ENCODE measurements at regions not wholly inside any gene's neighbourhood (a gene's known extent, or its start where the extent isn't known, plus 50 kb on each side); places are given as distances from the start of the nearest gene placed in this dataset.

DNA sequence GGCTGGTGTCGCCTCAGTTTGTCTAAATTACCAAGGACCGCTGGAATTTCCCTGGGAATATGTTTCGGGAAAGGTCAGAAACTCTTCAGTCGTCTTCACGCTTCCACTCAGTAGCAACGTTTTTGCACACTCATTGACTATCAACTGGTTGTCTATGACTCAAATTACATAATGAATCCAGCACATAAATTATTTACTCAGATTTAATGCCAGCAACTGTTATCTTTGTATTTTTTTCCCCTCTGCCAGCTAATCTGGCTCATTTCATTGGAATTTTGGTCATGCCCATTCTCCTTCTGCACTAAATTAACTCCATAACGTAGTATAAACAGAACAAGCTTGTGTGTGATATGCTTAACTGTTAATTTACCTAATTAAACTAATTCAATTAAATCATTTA lies 372.7 kb upstream of the ZFHX3 start:
- in situ Hi-C loops (cut with HindIII; ENCODE audit: low sequenced_read_pairs): no loop called here
- no peak overlapping the region for H3K4me3 ChIP-seq (ENCODE audit: low read depth, low read length)
- TF ChIP-seq, protein P1, sequence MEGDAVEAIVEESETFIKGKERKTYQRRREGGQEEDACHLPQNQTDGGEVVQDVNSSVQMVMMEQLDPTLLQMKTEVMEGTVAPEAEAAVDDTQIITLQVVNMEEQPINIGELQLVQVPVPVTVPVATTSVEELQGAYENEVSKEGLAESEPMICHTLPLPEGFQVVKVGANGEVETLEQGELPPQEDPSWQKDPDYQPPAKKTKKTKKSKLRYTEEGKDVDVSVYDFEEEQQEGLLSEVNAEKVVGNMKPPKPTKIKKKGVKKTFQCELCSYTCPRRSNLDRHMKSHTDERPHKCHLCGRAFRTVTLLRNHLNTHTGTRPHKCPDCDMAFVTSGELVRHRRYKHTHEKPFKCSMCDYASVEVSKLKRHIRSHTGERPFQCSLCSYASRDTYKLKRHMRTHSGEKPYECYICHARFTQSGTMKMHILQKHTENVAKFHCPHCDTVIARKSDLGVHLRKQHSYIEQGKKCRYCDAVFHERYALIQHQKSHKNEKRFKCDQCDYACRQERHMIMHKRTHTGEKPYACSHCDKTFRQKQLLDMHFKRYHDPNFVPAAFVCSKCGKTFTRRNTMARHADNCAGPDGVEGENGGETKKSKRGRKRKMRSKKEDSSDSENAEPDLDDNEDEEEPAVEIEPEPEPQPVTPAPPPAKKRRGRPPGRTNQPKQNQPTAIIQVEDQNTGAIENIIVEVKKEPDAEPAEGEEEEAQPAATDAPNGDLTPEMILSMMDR (IDR thresholded peaks at IDR 0.05; ENCODE audit: low read depth, low read length, missing control alignments): no peak
- no peak for DNase-seq (ENCODE audit: low read depth)

DNA sequence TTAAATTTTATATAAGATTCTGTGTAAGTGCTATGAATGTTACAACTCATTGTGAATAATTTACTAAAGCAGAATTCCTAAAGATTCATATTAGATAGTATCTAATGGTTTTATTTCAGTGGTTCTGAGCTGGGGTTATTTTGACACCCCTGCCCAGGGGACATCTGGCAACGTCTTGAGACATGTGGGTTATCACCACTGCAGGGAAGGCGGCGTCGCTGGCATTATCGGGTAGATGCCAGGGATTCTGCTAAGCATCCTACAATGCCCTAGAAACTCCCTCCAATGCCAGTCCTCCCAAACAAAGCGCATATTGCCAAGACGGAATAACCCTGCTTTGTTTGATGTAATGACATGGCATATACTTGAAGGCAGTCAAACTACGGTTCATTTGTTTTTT lies 372.3 kb upstream of the ZFHX3 start:
- no peak overlapping the region for H3K4me3 ChIP-seq (ENCODE audit: low read depth, low read length)
- DNase-seq (ENCODE audit: low read depth): no peak
- in situ Hi-C loops (cut with HindIII; ENCODE audit: low sequenced_read_pairs): no loop called here
- TF ChIP-seq, protein P1 (IDR thresholded peaks at IDR 0.05; ENCODE audit: low read depth, low read length, missing control alignments): no peak

DNA sequence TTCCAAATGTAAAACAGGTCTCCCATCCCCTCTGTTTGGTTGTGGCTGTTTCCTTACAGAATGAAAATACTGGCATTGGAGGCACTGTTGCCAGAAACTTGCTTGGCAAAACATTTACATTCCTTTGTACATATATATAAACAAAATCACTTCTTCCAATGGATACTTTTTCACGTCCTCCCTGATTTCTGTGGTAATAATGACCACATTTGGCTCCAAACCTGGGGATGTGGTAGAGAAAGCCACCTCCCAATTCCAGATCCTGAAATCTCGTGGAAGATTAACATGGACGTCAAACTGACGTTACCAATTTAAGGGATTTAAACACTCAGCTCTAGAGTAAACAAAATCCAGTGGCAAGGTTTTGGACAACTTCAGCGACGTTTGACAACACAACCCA lies 370.8 kb upstream of the ZFHX3 start:
- no peak for DNase-seq (ENCODE audit: low read depth)
- in situ Hi-C loops (cut with HindIII; ENCODE audit: low sequenced_read_pairs): no loop called here
- no peak overlapping the region for H3K4me3 ChIP-seq (ENCODE audit: low read depth, low read length)
- TF ChIP-seq, protein P1 (IDR thresholded peaks at IDR 0.05; ENCODE audit: low read depth, low read length, missing control alignments): no peak

DNA sequence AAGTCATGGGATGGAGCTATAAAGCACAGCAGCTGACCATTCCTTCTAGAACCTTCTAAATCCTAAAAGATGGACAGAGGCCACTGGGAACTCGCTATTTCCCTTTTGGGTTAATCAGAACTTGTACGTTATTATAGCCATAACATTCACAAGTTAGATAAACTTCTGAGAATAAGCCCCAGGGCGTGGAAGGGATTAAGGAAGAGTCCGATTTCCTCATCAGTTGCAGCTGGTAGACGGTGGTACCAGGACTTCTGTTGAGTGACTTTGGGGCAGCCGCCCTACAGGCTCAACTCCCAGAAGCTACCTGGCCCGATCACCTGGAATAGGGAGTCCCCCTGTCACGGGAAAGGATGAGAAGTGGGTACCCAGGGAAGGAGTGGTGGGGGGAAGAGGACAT lies 370.1 kb upstream of the ZFHX3 start:
- TF ChIP-seq, protein P1 (IDR thresholded peaks at IDR 0.05; ENCODE audit: low read depth, low read length, missing control alignments): no peak
- no peak for DNase-seq (ENCODE audit: low read depth)
- in situ Hi-C loops (cut with HindIII; ENCODE audit: low sequenced_read_pairs): no loop called here
- no peak overlapping the region for H3K4me3 ChIP-seq (ENCODE audit: low read depth, low read length)

DNA sequence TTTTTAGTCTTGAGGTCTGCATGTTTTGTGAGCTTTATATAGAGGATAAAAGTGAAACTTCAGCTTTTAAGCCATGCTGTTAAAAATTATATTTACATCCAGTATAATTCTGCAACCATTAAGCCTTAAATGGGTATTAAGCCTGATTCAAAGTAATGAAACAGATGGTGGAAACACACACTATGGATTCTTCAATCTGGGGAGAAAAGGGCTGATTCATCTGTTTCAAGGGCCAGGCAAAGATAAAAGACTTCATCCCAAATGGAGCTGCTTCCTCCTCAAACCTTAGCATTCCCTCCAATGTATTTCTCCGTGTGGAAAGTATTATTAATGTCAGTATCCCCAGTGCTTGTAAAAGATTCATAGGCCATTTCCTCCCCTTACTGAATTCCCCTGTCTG lies 367.4 kb upstream of the ZFHX3 start:
- DNase-seq (ENCODE audit: low read depth): no peak
- H3K4me3 ChIP-seq (ENCODE audit: low read depth, low read length): no peak overlapping the region
- TF ChIP-seq, protein P1 (IDR thresholded peaks at IDR 0.05; ENCODE audit: low read depth, low read length, missing control alignments): no peak
- in situ Hi-C loops (cut with HindIII; ENCODE audit: low sequenced_read_pairs): no loop called here

DNA sequence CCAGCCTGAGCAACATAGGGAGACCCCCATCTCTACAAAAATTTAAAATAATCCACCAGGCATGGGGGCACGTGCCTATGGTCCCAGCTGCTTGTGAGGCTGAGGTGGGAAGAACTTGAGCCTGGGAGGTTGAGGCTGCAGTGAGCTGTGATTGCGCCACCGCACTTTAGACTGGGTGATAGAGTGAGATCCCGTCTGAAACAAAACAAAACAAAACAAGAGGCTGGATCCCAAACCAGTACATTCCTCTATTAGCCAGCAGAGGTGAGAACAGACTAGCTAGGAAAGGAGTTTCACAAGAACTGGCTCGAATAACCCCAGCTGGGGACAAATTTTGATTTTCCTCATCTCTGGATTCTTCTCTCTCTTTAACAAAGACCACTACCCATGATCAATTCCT lies 366.7 kb upstream of the ZFHX3 start:
- TF ChIP-seq, protein P1 (IDR thresholded peaks at IDR 0.05; ENCODE audit: low read depth, low read length, missing control alignments): no peak
- in situ Hi-C loops (cut with HindIII; ENCODE audit: low sequenced_read_pairs): no loop called here
- DNase-seq (ENCODE audit: low read depth): no peak
- no peak overlapping the region for H3K4me3 ChIP-seq (ENCODE audit: low read depth, low read length)

DNA sequence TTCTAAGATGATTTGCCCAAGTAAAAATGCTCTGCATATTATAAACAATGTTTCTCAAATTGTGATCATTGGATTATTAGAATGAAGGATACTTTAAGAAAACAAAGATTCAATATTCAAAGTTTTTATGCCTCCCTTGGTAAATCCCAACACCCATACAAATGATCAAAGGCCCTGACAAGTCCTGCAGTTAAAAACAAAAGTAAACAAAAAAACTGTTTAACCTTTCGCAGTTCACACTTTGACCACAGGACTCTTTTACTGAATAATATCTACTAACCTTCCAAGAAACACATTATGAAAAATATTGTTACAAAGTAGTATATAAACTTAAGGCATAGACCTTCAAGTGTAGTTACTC lies 365.9 kb upstream of the ZFHX3 start:
- TF ChIP-seq, protein P1 (IDR thresholded peaks at IDR 0.05; ENCODE audit: low read depth, low read length, missing control alignments): no peak
- in situ Hi-C loops (cut with HindIII; ENCODE audit: low sequenced_read_pairs): no loop called here
- DNase-seq (ENCODE audit: low read depth): no peak
- no peak overlapping the region for H3K4me3 ChIP-seq (ENCODE audit: low read depth, low read length)

Data from astrocyte of the cerebellum (primary cell).